GM12878 (cell line): ENCODE measurements at regions not wholly inside any gene's neighbourhood (a gene's known extent, or its start where the extent isn't known, plus 50 kb on each side); places are given as distances from the start of the nearest gene placed in this dataset.

Source experiments
- ATAC-seq: fragments of 200-7000 bp; cut with Tn5 transposase; 3 replicates; pipeline ENCODE4 v1.9.1; 2020; ENCODE audit warnings: mild to moderate bottlenecking, moderate library complexity
- BruUV-seq: library from RNA; stranded (reverse); fragments of 400-500 nt; replicated peaks from 2 replicates; lab custom pipeline; 2021; lab: Mats Ljungman, UMichigan
- CTCF ChIA-PET: fragments of 300-600 bp; sonication (Branson Sonifier 250); formaldehyde crosslinking; extraction: SDS; loops from one replicate; lab custom pipeline; 2021; ENCODE audit warnings: inconsistent platforms; lab: Yijun Ruan, JAX
- POLR2A ChIA-PET: fragments of 350-600 bp; formaldehyde crosslinking; extraction: SDS; loops from one replicate; lab custom pipeline; 2021; ENCODE audit warnings: inconsistent platforms; lab: Charles Lee
- RAD21 ChIA-PET: fragments of 300-600 bp; sonication (Branson Sonifier 250); formaldehyde crosslinking; loops from one replicate; lab custom pipeline; 2023; ENCODE audit warnings: antibody characterized with exemption; ENCODE audit not compliant: unreplicated experiment; lab: Charles Lee
- SMC1A ChIA-PET: fragments of 300-600 bp; sonication (Branson Sonifier 250); formaldehyde crosslinking; loops from one replicate; lab custom pipeline; 2023; ENCODE audit not compliant: unreplicated experiment, uncharacterized antibody; lab: Charles Lee
- DNase-seq: peaks from one replicate; pipeline ENCODE4 v3.0.0-alpha.2; 2011; ENCODE audit warnings: low read depth, low spot score
- FAIRE-seq: peaks from 3 replicates; lab custom pipeline; 2011; peaks lifted over from hg19 to GRCh38; lab: Jason Lieb, UNC
- H2AFZ ChIP-seq: 2 replicates; pipeline ENCODE4 v1.6.0; 2011; ENCODE audit warnings: low read depth, low read length, control low read depth; ENCODE audit not compliant: control insufficient read depth
- H3K27ac ChIP-seq: 2 replicates; pipeline ENCODE4 v1.5.1; 2011; ENCODE audit warnings: control low read depth; ENCODE audit not compliant: control insufficient read depth, insufficient read depth
- H3K27me3 ChIP-seq, 2 experiments: replicated peaks in 1 of 2; 2 replicates each; pipeline versions ENCODE4 v1.6.0 to v1.6.1; 2011; ENCODE audit warnings: low read length in 1 of 2; ENCODE audit not compliant: control insufficient read depth in 2 of 2, insufficient read depth in 2 of 2
- H3K36me3 ChIP-seq, 2 experiments: 2 replicates each; pipeline ENCODE4 v1.5.1; 2011; ENCODE audit warnings: low read length in 1 of 2; ENCODE audit not compliant: control insufficient read depth in 2 of 2, insufficient read depth in 2 of 2
- H3K4me1 ChIP-seq: 2 replicates; pipeline ENCODE4 v1.6.1; 2011; ENCODE audit warnings: mild to moderate bottlenecking, low read length, moderate library complexity, mixed read lengths; ENCODE audit not compliant: control insufficient read depth, insufficient read depth
- H3K4me2 ChIP-seq: 2 replicates; pipeline ENCODE4 v1.6.0; 2011; ENCODE audit warnings: control low read depth; ENCODE audit not compliant: control insufficient read depth, insufficient read depth
- H3K4me3 ChIP-seq: fragments of 200-600 bp; sonication (generic); 2 replicates; pipeline ENCODE4 v1.5.1; 2016
- H3K79me2 ChIP-seq: 2 replicates; pipeline ENCODE4 v1.6.0; 2011; ENCODE audit warnings: low read length; ENCODE audit not compliant: control insufficient read depth, insufficient read depth
- H3K9ac ChIP-seq: 2 replicates; pipeline ENCODE4 v1.8.0; 2011; ENCODE audit warnings: low read length, control low read depth, mixed read lengths; ENCODE audit not compliant: control insufficient read depth, insufficient read depth
- H3K9me3 ChIP-seq: replicated peaks from 3 replicates; pipeline ENCODE4 v1.5.1; 2011; ENCODE audit warnings: mild to moderate bottlenecking, low read length; ENCODE audit not compliant: control insufficient read depth, insufficient read depth
- H4K20me1 ChIP-seq: 2 replicates; pipeline ENCODE4 v1.6.0; 2011; ENCODE audit not compliant: control insufficient read depth, insufficient read depth
- BRCA1 ChIP-seq: IDR thresholded peaks from 2 replicates; pipeline ENCODE4 v1.6.1; 2011; ENCODE audit warnings: low read depth, low read length, improper control_type of control experiment
- CBX3 ChIP-seq: fragments of 200-600 bp; sonication (generic); IDR thresholded peaks from 2 replicates; pipeline ENCODE4 v1.6.1; 2016; ENCODE audit warnings: low read depth, borderline replicate concordance
- EED ChIP-seq: sonication (generic); IDR thresholded peaks from 2 replicates; pipeline ENCODE4 v1.6.1; 2016; ENCODE audit warnings: antibody characterized with exemption, low read depth
- KLF5 ChIP-seq: fragments of 450-650 bp; IDR thresholded peaks from 2 replicates; pipeline ENCODE4 v1.6.1; 2014; ENCODE audit warnings: mild to moderate bottlenecking; ENCODE audit not compliant: partially characterized antibody
- MTA2 ChIP-seq: fragments of 450-650 bp; IDR thresholded peaks from 2 replicates; pipeline ENCODE4 v1.6.1; 2016; ENCODE audit warnings: low read depth, mild to moderate bottlenecking, moderate library complexity
- NBN ChIP-seq: fragments of 450-650 bp; IDR thresholded peaks from 2 replicates; pipeline ENCODE4 v1.6.1; 2016
- NR2C1 ChIP-seq: fragments of 450-650 bp; IDR thresholded peaks from 2 replicates; pipeline ENCODE4 v1.6.1; 2017; ENCODE audit warnings: antibody characterized with exemption, mild to moderate bottlenecking, moderate library complexity
- RAD21 ChIP-seq: IDR thresholded peaks from 2 replicates; pipeline ENCODE4 v1.6.1; 2011; ENCODE audit warnings: mild to moderate bottlenecking, low read depth, low read length, moderate library complexity; ENCODE audit not compliant: insufficient read depth
- RCOR1 ChIP-seq: conservative IDR thresholded peaks from 2 replicates; pipeline ENCODE4 v1.6.1; 2012; ENCODE audit warnings: low read depth, low read length, improper control_type of control experiment
- RUNX3 ChIP-seq: IDR thresholded peaks from 2 replicates; pipeline ENCODE4 v1.6.1; 2012; ENCODE audit warnings: low read length, inconsistent platforms
- ZBTB4 ChIP-seq: fragments of 450-650 bp; formaldehyde crosslinking; IDR thresholded peaks from 2 replicates; pipeline ENCODE4 v1.4.0; 2022; ENCODE audit warnings: mild to moderate bottlenecking, moderate library complexity
- ZNF622 ChIP-seq: fragments of 450-650 bp; IDR thresholded peaks from 2 replicates; pipeline ENCODE4 v1.6.1; 2017; ENCODE audit warnings: mild to moderate bottlenecking, inconsistent platforms
- ZSCAN29 ChIP-seq: fragments of 450-650 bp; IDR thresholded peaks from 2 replicates; pipeline ENCODE4 v1.6.1; 2017; ENCODE audit warnings: mild to moderate bottlenecking, moderate library complexity
- WGBS: methylation state at CpG from one replicate; pipeline ENCODE4 v1.1.6; 2016; ENCODE audit warnings: low lambda C conversion rate; ENCODE audit not compliant: insufficient replicate concordance, insufficient coverage; ENCODE audit errors: missing lambda C conversion rate; 5-methylcytosine and 5-hydroxymethylcytosine counted together
- in situ Hi-C: fragments of 300-500 bp; cut with MboI; formaldehyde crosslinking; loops from 9 replicates; pipeline ENCODE4 v1.14.3; 2018; ENCODE audit warnings: mixed read lengths
- intact Hi-C: fragments of 100-400 bp; cut with micrococcal nuclease; formaldehyde crosslinking; loops from one replicate; pipeline ENCODE4 v1.14.2; 2022; ENCODE audit not compliant: unreplicated experiment

GRCh38 chr7:4468320-4469102 lies 213.6 kb upstream of the FOXK1 start:
- H3K36me3 ChIP-seq, result no peaks in the 10 kb centered on the region
- no peaks in the 10 kb centered on the region for H3K4me1 ChIP-seq
- no peaks in the 10 kb centered on the region for H3K79me2 ChIP-seq
- no peak overlapping the region for H2AFZ ChIP-seq
- in situ Hi-C loops, result no loop called here
- H3K4me3 ChIP-seq, result no peak overlapping the region
- WGBS, result 39% methylated on average over 5 of the region's 5 CpGs
- no peaks in the 10 kb centered on the region for H3K27me3 ChIP-seq
- TF ChIP-seq RAD21 (no peak), RCOR1 (no peak), EED (no peak), NR2C1 (no peak), ZNF622 (no peak), NBN (no peak), MTA2 (no peak), RUNX3 (no peak), BRCA1 (no peak), ZSCAN29 (no peak), KLF5 (no peak), ZBTB4 (CRISPR knock-in tag) (no peak), CBX3 (no peak)
- TF ChIP-seq, all 136 proteins: peak for 0
- DNase-seq (no peak), FAIRE-seq (no peak), ATAC-seq (no peak)
- Histone ChIP-seq H4K20me1 (no peaks in the 10 kb centered on the region), H3K9ac (no peak overlapping the region), H3K27ac (no peak overlapping the region), H3K4me2 (no peak overlapping the region), H3K9me3 (no peaks in the 10 kb centered on the region; the same call in 2 of the 3 replicates)
- CTCF ChIA-PET, result no interaction called here
- RAD21 ChIA-PET, result no interaction called here
- BruUV-seq, result no TSS peak
- POLR2A ChIA-PET, result no interaction called here
- intact Hi-C loops, result no loop called here
- SMC1A ChIA-PET, result no interaction called here
